Sigmoid colon (tissue), 6 donors: ENCODE measurements at regions not wholly inside any gene's neighbourhood (a gene's known extent, or its start where the extent isn't known, plus 50 kb on each side); places are given as distances from the start of the nearest gene placed in this dataset.

Experiments
- DNase-seq: peaks from one replicate; pipeline ENCODE4 v3.0.0-alpha.2; 2019
- H3K27ac ChIP-seq, 4 donors: fragments of 200-600 bp; sonication (generic); one replicate each; pipeline ENCODE4 v1.5.1; 2016 to 2019; ENCODE audit warnings: mild to moderate bottlenecking in 1 of 4
- H3K27me3 ChIP-seq, 3 donors: fragments of 200-600 bp; sonication (generic); one replicate each; pipeline ENCODE4 v1.5.1; 2019; ENCODE audit warnings: mild to moderate bottlenecking in 1 of 3
- H3K36me3 ChIP-seq, 4 donors: fragments of 200-600 bp; sonication (generic); one replicate each; pipeline ENCODE4 v1.5.1; 2016 to 2019
- H3K4me1 ChIP-seq, 4 donors: fragments of 200-600 bp; sonication (generic); one replicate each; pipeline ENCODE4 v1.5.1; 2017 to 2019
- H3K4me3 ChIP-seq, 4 donors: fragments of 200-600 bp; sonication (generic); one replicate each; pipeline ENCODE4 v1.5.1; 2017 to 2019; ENCODE audit warnings: mild to moderate bottlenecking in 2 of 4, moderate library complexity in 1 of 4
- H3K9me3 ChIP-seq, 4 donors: fragments of 200-600 bp in 3 of 4; sonication (generic) in 3 of 4; one replicate each; pipeline versions ENCODE4 v1.5.1 to v1.6.1; 2013 to 2019
- EP300 ChIP-seq, 4 donors: sonication (generic); formaldehyde crosslinking; IDR thresholded peaks; one replicate each; pipeline ENCODE4 v1.6.1; 2017; ENCODE audit warnings: antibody characterized with exemption in 4 of 4
- POLR2A ChIP-seq, 2 donors: fragments of 450-650 bp; IDR thresholded peaks; one replicate each; pipeline ENCODE4 v1.6.1; 2016; ENCODE audit warnings: antibody characterized with exemption in 2 of 2, mild to moderate bottlenecking in 2 of 2, moderate library complexity in 2 of 2
- POLR2AphosphoS5 ChIP-seq, 4 donors: sonication (generic); formaldehyde crosslinking; IDR thresholded peaks; one replicate each; pipeline ENCODE4 v1.6.1; 2017; ENCODE audit warnings: antibody characterized with exemption in 4 of 4
- WGBS, 2 donors: extraction: QIAGEN DNeasy Blood & Tissue Kit; methylation state at CpG; one replicate each; pipeline ENCODE4 v1.1.7; 2013; 5-methylcytosine and 5-hydroxymethylcytosine counted together
- intact Hi-C: fragments of 100-400 bp; cut with DNase I; formaldehyde crosslinking; loops from one replicate; pipeline ENCODE4 v1.15.1; 2023
- TF ChIP-seq, protein P1 (sequence below), 4 experiments: fragments of 450-650 bp in 3 of 4; fragments of 200-600 bp in 1 of 4; IDR thresholded peaks; one replicate each; pipeline ENCODE4 v1.5.1; 2016 to 2019; ENCODE audit warnings: antibody characterized with exemption in 4 of 4, mild to moderate bottlenecking in 3 of 4, moderate library complexity in 2 of 4
- donor health status: healthy with polysubstance abuse.
- donor health status: healthy.

DNA sequence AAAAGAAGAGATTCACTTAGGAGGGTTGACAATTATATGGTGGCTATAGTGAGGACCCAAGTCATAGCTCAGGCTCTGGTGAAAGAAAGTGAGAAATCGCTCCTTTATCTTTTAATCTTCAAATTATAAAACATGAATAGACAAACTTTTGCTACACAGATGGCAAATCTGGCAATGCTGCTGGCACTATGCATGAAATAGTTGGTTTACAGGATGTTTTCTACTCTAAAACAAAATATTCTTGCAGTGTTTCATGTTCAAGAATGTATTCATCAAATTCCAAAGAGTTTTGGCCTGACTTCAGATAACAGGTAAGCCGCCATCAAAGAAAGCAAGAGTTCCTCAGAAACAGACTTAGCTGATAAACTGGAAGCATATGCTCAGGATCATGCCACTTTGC is 801.2 kb downstream of the C4orf33 start:
- TF ChIP-seq EP300 (IDR thresholded peaks at IDR 0.05), result no peak
- no peak for TF ChIP-seq POLR2AphosphoS5 (IDR thresholded peaks at IDR 0.05)
- Histone ChIP-seq H3K9me3 (no peaks in the 10 kb centered on the region), H3K4me1 (no peaks in the 10 kb centered on the region), H3K36me3 (no peaks in the 10 kb centered on the region), H3K4me3 (no peak overlapping the region), H3K27me3 (no peaks in the 10 kb centered on the region), H3K27ac (no peak overlapping the region)
- intact Hi-C loops, result no loop called here
- DNase-seq, result no peak
- 83 to 85% methylated on average over 2 of the region's 2 CpGs for WGBS, 2 donors

DNA sequence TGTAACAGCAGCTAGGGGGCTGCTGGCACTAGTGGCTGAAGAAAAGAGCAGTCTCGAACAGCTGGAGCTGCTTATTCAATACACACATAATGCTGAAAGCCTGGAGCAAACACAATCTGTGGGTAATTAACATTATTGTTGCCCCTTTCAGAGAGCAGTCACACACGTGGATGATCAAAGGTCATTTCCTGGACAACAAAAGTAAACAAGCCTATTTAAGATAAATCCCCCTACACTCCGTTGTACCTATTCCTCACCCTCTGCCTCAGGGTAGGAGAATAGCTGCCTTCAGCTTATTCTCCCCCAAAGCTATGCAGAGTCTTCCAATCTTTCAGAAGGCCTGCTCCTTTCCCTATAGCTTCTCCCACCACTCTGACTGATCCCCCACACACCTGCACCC is 803.9 kb downstream of the C4orf33 start:
- Histone ChIP-seq H3K27ac (no peak overlapping the region), H3K9me3 (no peaks in the 10 kb centered on the region), H3K36me3 (no peaks in the 10 kb centered on the region), H3K27me3 (no peaks in the 10 kb centered on the region), H3K4me3 (no peak overlapping the region), H3K4me1 (no peaks in the 10 kb centered on the region)
- 11 to 49% methylated on average over 3 of the region's 3 CpGs for WGBS, 2 donors
- TF ChIP-seq EP300 (IDR thresholded peaks at IDR 0.05), result no peak
- no peak for DNase-seq
- intact Hi-C loops, result no loop called here

DNA sequence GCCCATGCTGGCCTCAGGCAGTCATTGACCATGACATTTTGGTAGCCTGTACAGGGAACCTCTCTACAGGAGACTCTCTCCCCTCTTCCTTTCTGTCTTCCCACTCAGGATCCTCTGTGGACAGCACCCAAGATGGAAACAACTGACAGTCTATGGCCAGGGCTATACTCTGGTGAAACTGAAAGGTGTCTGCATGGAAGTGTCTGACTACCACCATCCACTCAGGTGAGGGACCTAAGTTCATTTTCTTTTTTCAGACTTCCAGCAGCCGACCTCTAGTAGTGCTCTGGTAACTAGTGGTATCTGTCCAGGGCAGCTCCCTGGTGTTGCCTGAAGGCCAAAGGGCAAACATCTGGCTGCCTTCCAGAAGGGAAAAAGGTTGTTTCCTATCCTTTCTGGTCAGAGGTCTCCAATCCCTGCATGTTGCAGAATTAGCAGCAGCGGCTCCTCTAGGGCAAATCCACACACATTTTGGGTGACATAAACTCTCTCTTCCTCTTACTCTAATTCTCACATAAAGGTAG is 804.5 kb downstream of the C4orf33 start:
- intact Hi-C loops, result no loop called here
- Histone ChIP-seq H3K4me3 (no peak overlapping the region), H3K27me3 (no peaks in the 10 kb centered on the region), H3K9me3 (no peaks in the 10 kb centered on the region), H3K4me1 (no peaks in the 10 kb centered on the region), H3K36me3 (no peaks in the 10 kb centered on the region), H3K27ac (no peak overlapping the region)
- no peak for TF ChIP-seq EP300 (IDR thresholded peaks at IDR 0.05)
- TF ChIP-seq, protein P1, sequence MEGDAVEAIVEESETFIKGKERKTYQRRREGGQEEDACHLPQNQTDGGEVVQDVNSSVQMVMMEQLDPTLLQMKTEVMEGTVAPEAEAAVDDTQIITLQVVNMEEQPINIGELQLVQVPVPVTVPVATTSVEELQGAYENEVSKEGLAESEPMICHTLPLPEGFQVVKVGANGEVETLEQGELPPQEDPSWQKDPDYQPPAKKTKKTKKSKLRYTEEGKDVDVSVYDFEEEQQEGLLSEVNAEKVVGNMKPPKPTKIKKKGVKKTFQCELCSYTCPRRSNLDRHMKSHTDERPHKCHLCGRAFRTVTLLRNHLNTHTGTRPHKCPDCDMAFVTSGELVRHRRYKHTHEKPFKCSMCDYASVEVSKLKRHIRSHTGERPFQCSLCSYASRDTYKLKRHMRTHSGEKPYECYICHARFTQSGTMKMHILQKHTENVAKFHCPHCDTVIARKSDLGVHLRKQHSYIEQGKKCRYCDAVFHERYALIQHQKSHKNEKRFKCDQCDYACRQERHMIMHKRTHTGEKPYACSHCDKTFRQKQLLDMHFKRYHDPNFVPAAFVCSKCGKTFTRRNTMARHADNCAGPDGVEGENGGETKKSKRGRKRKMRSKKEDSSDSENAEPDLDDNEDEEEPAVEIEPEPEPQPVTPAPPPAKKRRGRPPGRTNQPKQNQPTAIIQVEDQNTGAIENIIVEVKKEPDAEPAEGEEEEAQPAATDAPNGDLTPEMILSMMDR (IDR thresholded peaks at IDR 0.05), result no peak
- no peak for TF ChIP-seq POLR2AphosphoS5 (IDR thresholded peaks at IDR 0.05)
- no peak for TF ChIP-seq POLR2A (IDR thresholded peaks at IDR 0.05)
- DNase-seq, result no peak
- 57 to 84% methylated on average over 2 of the region's 2 CpGs for WGBS, 2 donors

DNA sequence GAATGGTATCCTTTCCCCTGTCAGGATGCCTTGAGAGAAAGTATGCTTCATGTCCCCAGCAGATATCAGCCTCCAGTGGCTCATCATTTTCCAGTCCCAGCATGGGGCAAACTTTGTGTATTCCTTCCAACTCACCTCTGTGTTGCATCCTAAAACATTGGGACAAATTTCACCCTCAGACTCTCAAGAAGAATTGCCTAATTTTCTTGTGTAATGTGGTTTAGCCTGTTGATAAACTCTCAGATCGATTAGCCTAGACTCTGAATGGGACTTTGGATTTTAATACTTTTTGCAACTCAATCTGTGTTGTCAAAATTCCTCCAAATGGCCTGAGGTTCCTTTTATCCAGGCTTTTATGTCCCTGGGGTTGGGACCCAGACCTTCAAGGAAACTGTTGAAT is 805.3 kb downstream of the C4orf33 start:
- Histone ChIP-seq H3K4me1 (no peaks in the 10 kb centered on the region), H3K36me3 (no peaks in the 10 kb centered on the region), H3K27ac (no peak overlapping the region), H3K9me3 (no peaks in the 10 kb centered on the region), H3K27me3 (no peaks in the 10 kb centered on the region), H3K4me3 (no peak overlapping the region)
- DNase-seq, result no peak
- 0 to 26% methylated on average over 1 of the region's 1 CpG for WGBS, 2 donors
- intact Hi-C loops, result no loop called here
- TF ChIP-seq POLR2AphosphoS5 (IDR thresholded peaks at IDR 0.05), result no peak
- TF ChIP-seq EP300 (IDR thresholded peaks at IDR 0.05), result no peak
- no peak for TF ChIP-seq POLR2A (IDR thresholded peaks at IDR 0.05)
- TF ChIP-seq, protein P1 (IDR thresholded peaks at IDR 0.05), result no peak

DNA sequence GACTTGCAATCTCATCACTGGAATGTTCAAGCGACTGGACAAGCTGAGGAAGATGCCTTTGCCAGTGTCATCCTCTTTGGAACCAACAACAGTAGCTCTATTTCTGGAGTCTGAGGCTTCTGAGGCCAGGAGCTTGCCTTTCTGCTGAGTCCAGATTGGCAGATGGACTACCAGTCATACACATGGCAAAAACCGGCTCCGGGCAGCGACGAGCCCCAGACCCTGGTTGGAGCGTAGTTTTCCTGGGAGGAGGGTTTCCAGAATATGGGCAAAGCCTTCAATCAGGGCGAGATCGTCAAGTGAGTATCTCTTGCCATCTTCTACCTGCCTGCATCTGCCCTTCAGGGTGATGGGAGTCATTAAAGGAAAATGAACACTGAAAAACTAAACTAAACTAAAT is 807.9 kb downstream of the C4orf33 start:
- Histone ChIP-seq H3K4me3 (no peak overlapping the region), H3K27ac (no peak overlapping the region), H3K27me3 (no peaks in the 10 kb centered on the region), H3K9me3 (no peaks in the 10 kb centered on the region), H3K4me1 (no peaks in the 10 kb centered on the region), H3K36me3 (no peaks in the 10 kb centered on the region)
- intact Hi-C loops, result no loop called here
- TF ChIP-seq EP300 (IDR thresholded peaks at IDR 0.05) (no peak), POLR2AphosphoS5 (IDR thresholded peaks at IDR 0.05) (no peak), POLR2A (IDR thresholded peaks at IDR 0.05) (no peak)
- TF ChIP-seq, protein P1 (IDR thresholded peaks at IDR 0.05), result no peak
- WGBS, 2 donors, result 91 to 96% methylated on average over 8 of the region's 8 CpGs
- DNase-seq, result no peak

DNA sequence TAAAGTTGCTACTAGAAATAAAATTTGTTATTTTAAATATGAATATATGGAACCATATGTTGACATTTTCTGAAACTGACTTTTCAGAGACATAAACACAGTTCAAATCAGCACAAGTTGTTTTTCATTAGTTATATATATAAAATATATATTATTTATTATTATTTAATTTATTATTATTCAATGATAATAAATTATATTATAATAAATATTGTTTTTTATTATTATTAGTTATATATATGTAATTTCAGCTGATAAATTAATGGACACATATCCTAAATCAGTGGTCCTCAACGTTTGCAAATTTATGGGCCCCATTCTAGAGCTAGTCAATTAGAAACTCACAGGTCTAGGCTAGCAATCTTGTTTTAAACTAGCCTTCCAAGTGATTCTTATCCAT is 809.3 kb downstream of the C4orf33 start:
- Histone ChIP-seq H3K4me3 (no peak overlapping the region), H3K27me3 (no peaks in the 10 kb centered on the region), H3K27ac (no peak overlapping the region), H3K9me3 (no peaks in the 10 kb centered on the region), H3K36me3 (no peaks in the 10 kb centered on the region), H3K4me1 (no peaks in the 10 kb centered on the region)
- intact Hi-C loops, result no loop called here
- WGBS, 2 donors, result 34 to 60% methylated on average over 1 of the region's 1 CpG
- no peak for DNase-seq
- TF ChIP-seq EP300 (IDR thresholded peaks at IDR 0.05), result no peak
- no peak for TF ChIP-seq POLR2AphosphoS5 (IDR thresholded peaks at IDR 0.05)
- TF ChIP-seq POLR2A (IDR thresholded peaks at IDR 0.05), result no peak
- TF ChIP-seq, protein P1 (IDR thresholded peaks at IDR 0.05), result no peak
